GM12874 (cell line): ENCODE measurements at regions not wholly inside any gene's neighbourhood (a gene's known extent, or its start where the extent isn't known, plus 50 kb on each side); places are given as distances from the start of the nearest gene placed in this dataset.

Source experiments
- CTCF ChIP-seq: IDR thresholded peaks from 2 replicates; pipeline ENCODE4 v1.5.1; 2011; ENCODE audit warnings: low read depth, mild to moderate bottlenecking, control low read depth, low read length, moderate library complexity; ENCODE audit not compliant: insufficient read depth

- no peak for TF ChIP-seq CTCF
Observed at GRCh38 chr4:120452001-120452400, 385.4 kb upstream of the MAD2L1 start.

GRCh38 chr4:120447774-120448173 lies 381.1 kb upstream of the MAD2L1 start:
- no peak for TF ChIP-seq CTCF

GRCh38 chr4:120446051-120446567 lies 379.5 kb upstream of the MAD2L1 start:
- TF ChIP-seq CTCF: no peak

GRCh38 chr4:120445186-120445585 lies 378.5 kb upstream of the MAD2L1 start:
- TF ChIP-seq CTCF: no peak

- TF ChIP-seq CTCF: no peak
Observed at GRCh38 chr4:120443116-120443515, 376.5 kb upstream of the MAD2L1 start.

- TF ChIP-seq CTCF: no peak
Observed at GRCh38 chr4:120440730-120441129, 374.1 kb upstream of the MAD2L1 start.

- TF ChIP-seq CTCF: no peak
Observed at GRCh38 chr4:120435179-120435578, 368.5 kb upstream of the MAD2L1 start.
